ENCODE measurements at regions not wholly inside any gene's neighbourhood (a gene's known extent, or its start where the extent isn't known, plus 50 kb on each side); places are given as distances from the start of the nearest gene placed in this dataset.

GRCh38 chr2:180577567-180577966, 402.8 kb upstream of the UBE2E3 start:
- H3K9ac ChIP-seq (ENCODE audit: extremely low read depth, insufficient read length, low read length): no peak overlapping the region
- H2AK5ac ChIP-seq (ENCODE audit: insufficient read length, low read length): no peak overlapping the region
- H3T11ph ChIP-seq (ENCODE audit: low read length): no peak overlapping the region
- H3K4me1 ChIP-seq (ENCODE audit: insufficient read depth, low read length): no peaks in the 10 kb centered on the region
- H3K27me3 ChIP-seq (ENCODE audit: insufficient read depth, low read length): no peaks in the 10 kb centered on the region
- Mint-ChIP-seq H3K27ac (no peak overlapping the region), H3K36me3 (ENCODE audit: insufficient read depth in 1 of 3, low read depth in 3 of 3) (no peaks in the 10 kb centered on the region), H3K4me1 (no peaks in the 10 kb centered on the region), H3K27me3 (ENCODE audit: low read depth) (no peaks in the 10 kb centered on the region), H3K4me3 (no peak overlapping the region), H3K9me3 (no peaks in the 10 kb centered on the region)
- H2BK12ac ChIP-seq (ENCODE audit: insufficient read length, low read depth, low read length): no peak overlapping the region
- H4K91ac ChIP-seq (ENCODE audit: insufficient read length, low read depth, low read length): no peak overlapping the region
- no peak overlapping the region for H3K14ac ChIP-seq (ENCODE audit: insufficient read depth, low read length)
- H3K56ac ChIP-seq (ENCODE audit: insufficient read length, low read depth, low read length): no peak overlapping the region
- no peak overlapping the region for H3K4me2 ChIP-seq (ENCODE audit: insufficient read depth, insufficient read length, low read length)
- H3K79me1 ChIP-seq (ENCODE audit: insufficient read depth, low read depth, low read length, poor library complexity, severe bottlenecking): no peaks in the 10 kb centered on the region
- H4K20me1 ChIP-seq (ENCODE audit: control insufficient read depth, insufficient read depth, insufficient read length): no peaks in the 10 kb centered on the region
- no peak overlapping the region for H4K5ac ChIP-seq (ENCODE audit: insufficient read length, low read depth, low read length)
- no peak overlapping the region for H2AFZ ChIP-seq (ENCODE audit: low read length)
- no peak overlapping the region for H2BK5ac ChIP-seq (ENCODE audit: insufficient read length, low read length)
- H3K79me2 ChIP-seq (ENCODE audit: insufficient read depth, low read length): no peaks in the 10 kb centered on the region
- DNase-seq: no peak
- H3K9me3 ChIP-seq (ENCODE audit: control insufficient read depth, low read depth, low read length): no peaks in the 10 kb centered on the region
- H3K27ac ChIP-seq (ENCODE audit: insufficient read length, low read depth, low read length): no peak overlapping the region
- WGBS (ENCODE audit: extremely low coverage, insufficient read length, low lambda C conversion rate): no CpG with 5 or more reads among the region's 3 CpGs
- H4K8ac ChIP-seq (replicated peaks; ENCODE audit: insufficient read length, low read depth, low read length): no peak overlapping the region
- H3K4ac ChIP-seq (ENCODE audit: low read depth, low read length): no peak overlapping the region
- H2BK20ac ChIP-seq (ENCODE audit: low read depth, low read length, poor library complexity, severe bottlenecking): no peak overlapping the region
- H3K23ac ChIP-seq (ENCODE audit: insufficient read length, low read depth, low read length): no peak overlapping the region
- TF ChIP-seq CTCF (conservative IDR thresholded peaks at IDR 0.05): no peak
- no peak overlapping the region for H2BK120ac ChIP-seq (ENCODE audit: low read depth, low read length, poor library complexity, severe bottlenecking)
- no peak overlapping the region for H3K18ac ChIP-seq (ENCODE audit: insufficient read length, low read depth, low read length)
- no peaks in the 10 kb centered on the region for H3K23me2 ChIP-seq (ENCODE audit: insufficient read length, low read depth, low read length, poor library complexity, severe bottlenecking)
- no peak overlapping the region for H2BK15ac ChIP-seq (ENCODE audit: low read depth, low read length)

Measured in H9 (cell line).